ENCODE measurements at regions not wholly inside any gene's neighbourhood (a gene's known extent, or its start where the extent isn't known, plus 50 kb on each side); places are given as distances from the start of the nearest gene placed in this dataset.
"Not testable (repeated sequence)": the region's sequence is repeated elsewhere in the genome, so short reads cannot be mapped to it uniquely, and the experiment has no call there.

DNA sequence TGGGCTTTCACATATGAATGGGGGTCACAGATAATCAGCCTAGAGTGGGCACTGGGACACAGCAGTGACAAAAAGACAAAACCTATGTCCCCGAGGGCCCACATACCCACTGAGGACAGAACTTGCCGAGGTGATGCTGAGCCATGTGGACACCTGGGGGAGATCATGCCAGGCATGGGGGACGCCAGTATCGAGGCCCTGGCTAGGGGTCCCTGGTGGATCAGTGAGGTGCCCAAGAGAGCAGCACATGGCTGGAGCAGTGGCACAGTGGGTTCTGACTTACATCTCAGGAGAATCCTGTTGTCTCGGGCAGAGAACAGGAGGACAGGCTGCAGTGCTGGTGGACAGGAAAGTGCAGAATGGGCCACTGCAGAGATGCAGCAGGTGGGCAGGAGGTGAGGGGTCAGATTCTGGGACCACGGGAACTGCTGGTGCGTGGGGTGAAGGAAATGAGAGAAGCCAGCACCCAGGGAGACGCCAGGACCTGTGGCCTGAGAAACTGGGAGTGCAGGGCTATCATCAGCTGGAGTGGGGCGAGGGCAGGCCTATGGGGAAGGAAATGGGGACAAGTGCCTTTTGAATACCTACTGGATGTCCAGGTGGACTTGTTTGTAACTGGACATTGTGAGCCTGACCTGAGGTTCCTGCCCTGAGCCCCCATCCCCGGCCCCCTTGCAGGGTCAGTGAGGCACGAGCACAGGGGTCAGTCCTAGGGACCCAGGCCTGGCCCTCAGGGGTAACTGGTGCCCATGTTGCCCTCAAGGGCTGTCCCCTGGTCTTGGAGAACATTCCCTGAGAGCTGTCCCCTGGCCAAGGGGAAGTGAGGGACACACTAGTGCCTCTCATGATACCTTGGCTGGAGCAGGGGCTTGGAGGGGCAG lies 91.2 kb upstream of the RET start:
- intact Hi-C loops (cut with micrococcal nuclease), result no loop called here

DNA sequence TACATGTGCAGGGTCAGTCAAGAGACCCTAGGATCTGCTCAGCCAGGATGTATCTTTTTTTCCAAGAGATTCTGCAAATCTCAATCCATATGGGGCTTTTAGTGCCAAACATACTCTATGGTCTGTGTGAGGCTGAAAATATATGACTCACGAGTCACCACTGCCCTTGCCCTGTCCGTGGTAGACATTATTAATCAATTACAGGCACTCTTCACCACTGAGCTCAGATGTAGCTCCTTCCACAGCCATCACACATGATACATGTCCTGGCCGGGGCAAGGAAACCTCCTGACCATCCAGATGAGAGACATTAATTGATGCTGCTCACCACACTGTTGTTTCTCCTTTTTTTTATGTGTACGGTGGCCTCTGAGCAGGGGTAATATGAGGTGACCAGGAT lies 90.2 kb upstream of the RET start:
- intact Hi-C loops (cut with micrococcal nuclease), result no loop called here

DNA sequence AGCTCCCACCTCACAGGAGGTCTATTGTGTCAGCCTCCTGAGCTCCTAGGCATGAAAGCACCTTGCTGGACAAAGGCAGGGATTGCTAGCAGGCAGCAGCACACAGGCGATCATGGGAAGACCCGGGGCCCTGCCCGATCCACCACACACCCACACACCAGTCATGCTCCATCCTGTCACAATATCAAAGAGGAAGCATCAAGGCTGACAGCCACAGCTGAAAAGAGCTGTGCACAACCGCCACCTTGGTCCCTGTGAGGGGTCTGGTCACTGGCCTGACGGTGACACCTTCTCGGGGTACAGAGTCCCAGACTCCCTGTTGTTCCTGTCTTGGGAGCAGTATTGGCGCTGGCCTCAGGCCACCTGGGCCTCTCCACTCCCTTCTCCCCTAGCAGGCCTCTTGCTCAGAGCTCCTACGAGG lies 89.7 kb upstream of the RET start:
- intact Hi-C loops (cut with micrococcal nuclease), result no loop called here

DNA sequence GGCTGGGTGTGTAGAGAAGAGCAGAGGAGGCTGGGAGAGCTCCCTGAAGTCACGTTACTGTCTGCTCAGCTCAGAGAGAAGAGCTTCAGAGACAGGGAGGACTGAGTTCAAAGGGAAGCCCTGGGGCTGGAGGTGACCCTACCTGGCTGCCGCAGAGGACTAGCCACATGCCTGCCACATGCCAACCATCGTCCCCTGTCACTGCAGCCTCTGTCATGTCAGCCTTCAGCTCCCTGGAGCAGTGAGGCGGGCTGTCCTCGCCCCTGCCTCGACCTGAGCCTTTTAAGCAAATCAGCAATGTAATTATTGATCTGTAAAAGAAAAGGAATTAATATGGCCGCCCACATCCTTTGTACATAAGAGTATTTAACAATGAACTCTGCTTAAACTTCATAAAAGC lies 89.3 kb upstream of the RET start:
- intact Hi-C loops (cut with micrococcal nuclease), result no loop called here

DNA sequence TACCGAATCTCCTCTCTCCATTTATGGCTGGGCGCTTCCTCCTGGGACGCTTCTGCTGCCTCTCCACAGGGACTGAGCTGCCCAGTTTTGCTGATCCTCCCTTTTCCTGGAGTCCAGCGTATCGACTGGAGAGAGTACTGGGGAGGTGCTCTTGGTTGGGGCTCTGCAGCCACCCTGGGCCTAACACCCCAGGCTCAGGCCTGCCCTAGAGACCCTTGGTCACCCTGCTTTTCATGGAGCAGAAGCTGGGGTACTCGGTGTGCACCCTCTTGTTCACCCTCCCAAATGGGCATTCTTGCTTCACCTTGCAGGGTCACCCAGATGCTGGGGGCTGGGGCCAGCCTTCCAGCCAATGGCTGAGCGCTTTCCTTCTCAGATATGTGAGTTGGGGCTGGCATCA lies 88.8 kb upstream of the RET start:
- intact Hi-C loops (cut with micrococcal nuclease), result no loop called here

DNA sequence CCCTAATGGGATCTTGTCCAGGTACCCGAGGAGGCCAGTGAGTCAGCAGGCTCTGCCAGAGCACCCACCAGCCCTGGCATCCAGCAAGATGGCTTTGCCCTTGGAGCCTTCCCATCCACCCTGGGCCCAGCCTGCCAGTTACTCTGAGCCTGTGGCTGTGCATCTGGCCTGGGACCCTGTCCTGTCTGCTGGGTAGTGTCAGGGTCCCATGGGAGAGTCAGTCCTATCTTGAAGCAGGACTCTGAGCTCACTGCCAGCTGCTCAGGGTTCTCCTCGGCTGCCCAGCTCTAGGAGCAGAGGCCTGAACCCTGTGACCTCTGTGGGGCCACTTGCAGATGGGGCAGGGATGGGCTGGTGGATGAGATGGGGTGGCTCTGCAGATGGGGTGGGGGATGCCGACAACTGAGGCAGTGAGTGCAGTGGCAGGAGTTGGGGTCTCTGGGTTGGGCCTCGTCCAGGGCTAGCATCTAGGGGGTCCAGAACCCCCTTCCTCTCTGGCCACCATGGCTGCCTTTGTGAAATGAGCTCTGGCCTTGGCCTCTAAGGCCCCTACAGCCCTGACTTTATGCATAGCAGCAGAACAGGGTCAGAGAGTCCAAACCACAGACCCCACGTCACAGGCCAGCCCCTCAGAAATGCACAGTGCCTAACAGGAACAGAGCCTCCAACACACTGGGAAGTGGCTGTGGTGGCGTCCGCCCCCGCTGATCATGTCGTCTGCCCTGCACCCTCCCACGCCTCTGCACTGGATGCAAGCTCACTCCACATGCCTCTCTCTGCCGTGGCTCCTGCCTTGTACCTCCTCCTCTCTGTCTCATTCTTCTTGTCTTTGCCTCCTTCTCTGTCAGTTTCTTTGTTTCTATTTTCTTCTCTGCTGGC lies 88.1 kb upstream of the RET start:
- intact Hi-C loops (cut with micrococcal nuclease), result no loop called here

DNA sequence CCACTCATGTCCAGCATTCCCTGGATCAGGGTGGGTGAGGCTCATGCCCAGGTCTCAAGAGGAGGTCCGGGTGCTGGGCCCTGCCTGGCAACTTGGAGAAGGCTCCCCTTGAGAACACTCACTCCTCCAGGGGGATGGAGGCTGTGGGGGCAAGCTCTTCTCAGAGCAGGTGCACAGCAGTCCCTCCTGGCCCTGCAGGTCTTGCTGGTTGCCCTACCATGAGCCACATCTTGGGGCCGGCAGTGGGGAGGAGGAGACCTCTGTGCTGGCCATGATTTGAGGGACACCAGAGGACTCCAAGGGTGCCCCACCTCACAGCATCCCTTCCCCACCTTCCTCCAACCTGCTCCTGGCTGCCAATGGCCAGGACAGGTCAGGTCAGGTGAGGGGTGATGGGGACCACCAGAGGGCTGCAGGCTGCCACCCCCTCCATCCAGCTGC lies 87.4 kb upstream of the RET start:
- intact Hi-C loops (cut with micrococcal nuclease), result no loop called here

DNA sequence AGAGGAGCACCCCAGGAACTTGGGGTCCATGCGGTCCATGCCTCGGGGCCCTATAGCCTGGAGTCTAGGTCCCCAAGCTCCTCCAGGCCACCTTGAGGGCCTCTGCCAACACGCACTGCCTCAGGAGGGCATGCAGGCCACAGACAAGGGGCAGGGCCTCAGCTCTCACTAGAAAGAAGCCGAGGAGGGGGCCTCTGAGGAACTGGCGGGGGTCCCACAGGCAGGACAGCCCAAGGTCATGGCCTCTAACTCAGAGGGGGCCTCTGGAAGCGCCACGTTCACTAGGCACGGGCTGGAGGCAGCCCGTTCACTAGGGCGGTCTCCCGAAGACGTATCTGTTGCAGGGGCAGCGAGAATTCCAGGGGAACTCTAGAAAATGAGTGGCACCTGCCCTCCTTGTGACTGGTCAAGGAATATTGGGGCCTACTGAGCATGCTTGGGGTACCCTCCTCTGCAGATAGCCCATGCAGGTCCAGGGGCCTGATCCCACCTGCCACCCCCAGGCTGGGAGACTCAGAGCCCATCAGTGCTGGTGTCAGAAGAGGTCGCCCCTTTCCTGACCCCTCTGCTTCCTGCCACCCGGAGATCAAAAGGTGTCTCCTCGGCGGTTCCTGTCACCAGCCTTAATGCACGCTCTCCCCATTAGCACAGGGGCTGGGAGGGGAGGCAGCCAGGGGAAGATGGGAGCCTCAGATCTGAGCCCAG lies 86.7 kb upstream of the RET start:
- intact Hi-C loops (cut with micrococcal nuclease), result no loop called here

DNA sequence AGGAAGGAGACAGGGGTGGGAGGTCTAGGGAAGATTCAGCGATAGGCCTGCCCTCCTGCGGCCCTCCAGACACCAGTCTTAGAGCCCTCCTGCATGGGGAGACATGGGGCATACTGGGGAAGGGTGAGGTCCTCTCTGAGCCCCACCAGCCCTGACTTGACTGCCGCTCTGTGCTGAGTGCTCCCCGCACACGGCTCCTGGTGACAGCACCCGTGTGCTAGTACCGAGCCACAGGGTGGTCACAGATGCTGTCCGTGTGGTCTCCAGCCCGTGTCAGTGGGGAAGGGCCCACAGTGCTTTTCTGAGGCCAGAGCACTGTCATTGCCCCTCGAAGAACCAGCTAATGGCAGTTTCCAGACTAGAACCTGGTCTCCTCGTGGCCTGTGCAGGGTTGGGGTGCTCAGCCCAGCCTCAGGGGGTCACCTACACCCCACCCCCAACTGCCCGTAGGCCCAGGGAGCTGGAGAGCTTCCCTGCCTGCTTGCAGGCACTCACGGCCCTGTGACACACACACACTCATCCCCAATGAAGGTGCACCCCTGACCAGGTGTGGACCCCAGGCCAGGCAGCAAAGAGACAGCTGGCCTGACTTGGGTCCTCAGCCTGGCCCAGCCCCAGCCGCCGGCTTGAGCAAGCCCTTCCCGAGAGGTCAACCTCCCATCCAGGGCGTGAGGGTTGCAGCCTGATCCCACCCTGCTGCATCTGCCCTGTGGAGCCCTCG lies 86.0 kb upstream of the RET start:
- intact Hi-C loops (cut with micrococcal nuclease), result no loop called here

DNA sequence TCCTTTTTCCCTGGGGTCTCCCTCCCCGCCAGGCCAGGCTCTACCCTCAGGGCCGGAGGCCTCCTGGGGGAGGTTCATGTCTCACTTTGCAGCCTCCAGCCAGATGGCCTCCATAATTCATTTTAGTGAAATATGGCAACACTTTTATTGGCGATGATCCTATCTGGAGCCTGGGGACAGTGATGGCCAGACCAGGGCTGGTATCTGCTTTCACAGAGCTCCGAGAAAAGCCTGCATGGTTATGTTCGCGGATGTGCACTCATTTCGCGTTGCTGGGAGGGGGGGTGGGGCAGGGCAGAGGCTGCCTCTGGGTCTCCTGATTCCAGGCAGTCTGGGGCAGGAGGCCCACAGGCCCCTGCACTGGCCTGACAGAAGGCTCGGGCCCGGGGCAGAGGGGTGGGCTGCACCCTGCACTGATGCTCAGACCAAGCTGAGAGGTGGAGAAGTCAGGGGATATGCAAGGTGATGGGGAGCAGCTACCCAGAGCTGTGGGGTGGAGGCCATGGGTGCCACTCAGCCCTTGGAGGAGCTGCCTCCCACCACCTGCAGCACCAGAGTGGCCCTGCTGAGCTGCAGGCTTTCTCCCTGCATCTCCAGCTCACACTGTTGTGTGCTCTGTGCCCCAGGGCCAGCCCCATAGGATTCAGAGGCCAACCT lies 85.3 kb upstream of the RET start:
- intact Hi-C loops (cut with micrococcal nuclease), result no loop called here

DNA sequence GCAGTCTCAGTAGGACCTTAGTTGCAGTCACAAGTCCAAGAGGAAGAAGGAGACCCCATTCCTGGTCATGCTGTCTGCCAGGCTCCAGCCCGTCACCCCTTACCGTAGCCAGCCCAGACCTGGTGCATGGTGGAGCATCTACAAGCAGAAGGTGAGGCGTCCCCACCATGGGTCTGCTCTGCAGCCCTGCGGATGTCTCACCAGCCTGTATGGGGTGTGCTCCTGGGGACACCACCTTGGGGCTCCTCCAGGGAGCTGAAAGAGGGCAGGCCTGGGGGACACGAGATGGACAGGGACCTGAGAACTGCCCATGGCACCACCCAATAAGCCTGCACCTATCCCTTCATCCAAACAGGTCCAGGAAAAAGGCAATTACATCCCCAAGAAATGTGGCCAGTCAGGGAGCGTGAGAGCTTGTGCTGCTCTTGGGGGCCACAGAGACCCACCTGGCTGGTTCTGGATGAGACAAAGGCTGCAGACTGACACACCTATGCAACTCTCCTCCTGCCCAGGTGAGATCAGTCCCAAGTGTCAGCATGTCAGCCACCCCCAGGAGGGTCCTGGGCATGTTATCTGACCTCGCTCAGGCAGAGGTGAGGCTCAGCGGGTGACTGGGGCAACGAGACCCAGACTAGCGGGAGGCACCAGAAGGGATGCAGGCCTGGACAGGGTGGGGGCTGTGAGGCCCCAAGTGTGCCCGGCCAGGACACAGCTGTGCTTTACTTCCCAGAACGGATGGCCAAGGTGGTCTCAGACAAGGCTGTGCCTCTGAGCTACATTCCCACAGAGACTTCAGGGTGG lies 84.5 kb upstream of the RET start:
- intact Hi-C loops (cut with micrococcal nuclease), result no loop called here

DNA sequence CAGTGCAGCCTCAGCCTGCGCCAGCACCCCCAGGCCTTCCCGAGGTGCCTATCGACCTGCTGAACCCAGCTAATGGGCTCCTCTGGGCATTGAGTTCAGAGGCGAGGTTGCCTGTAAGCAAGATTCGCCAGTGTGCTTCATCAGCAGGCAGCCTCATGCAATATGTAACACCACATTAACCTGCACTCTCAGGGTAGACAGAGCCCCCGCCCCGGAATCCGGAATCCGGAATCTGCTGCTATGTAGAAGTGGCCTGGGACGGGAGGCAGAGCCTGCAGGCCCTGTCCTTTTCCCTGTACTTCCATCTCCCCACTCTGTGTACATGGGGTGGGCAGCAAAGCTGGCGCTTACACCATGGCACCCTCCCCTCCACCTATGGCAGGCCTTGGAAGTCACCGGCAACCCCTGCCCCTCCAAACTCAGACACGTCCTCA lies 83.9 kb upstream of the RET start:
- intact Hi-C loops (cut with micrococcal nuclease), result no loop called here

DNA sequence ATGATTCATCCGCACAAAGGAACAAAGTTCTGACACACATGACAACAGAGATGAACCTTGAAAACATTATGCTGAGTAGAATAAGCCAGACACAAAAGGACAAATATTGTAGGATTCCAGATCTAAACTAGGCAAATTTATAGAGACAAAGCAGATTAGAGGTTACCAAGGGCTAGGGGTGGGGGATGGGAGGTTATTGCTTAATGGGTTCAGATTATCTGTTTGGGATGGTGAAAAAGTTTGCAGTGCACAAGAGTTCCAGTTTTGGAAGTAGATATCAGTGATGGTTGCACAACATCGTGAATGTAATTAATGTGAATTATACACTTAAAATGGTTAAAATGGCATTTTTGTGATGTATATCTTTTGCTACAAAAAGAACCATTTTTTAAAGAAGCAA lies 82.0 kb upstream of the RET start:
- intact Hi-C loops (cut with micrococcal nuclease), result not testable (repeated sequence)

DNA sequence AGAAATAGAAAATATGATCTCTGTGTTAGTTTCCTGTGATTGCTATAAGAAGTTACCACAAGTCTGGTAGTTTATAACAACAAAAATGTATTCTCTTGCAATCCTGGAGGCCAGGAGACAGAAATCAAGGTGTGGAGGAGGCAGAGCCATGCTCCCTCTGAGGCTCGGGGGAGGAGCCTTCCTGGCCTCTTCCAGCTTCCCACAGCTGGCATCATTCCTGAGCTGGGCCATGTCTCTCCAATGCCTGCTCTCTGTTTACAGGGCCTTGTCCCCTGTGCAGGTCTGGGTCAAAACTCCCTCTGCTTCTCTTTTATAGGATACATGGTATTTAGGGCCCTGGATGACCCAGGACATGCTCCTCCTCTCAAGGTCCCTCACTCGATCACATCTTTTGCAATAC lies 81.3 kb upstream of the RET start:
- intact Hi-C loops (cut with micrococcal nuclease), result no loop called here

DNA sequence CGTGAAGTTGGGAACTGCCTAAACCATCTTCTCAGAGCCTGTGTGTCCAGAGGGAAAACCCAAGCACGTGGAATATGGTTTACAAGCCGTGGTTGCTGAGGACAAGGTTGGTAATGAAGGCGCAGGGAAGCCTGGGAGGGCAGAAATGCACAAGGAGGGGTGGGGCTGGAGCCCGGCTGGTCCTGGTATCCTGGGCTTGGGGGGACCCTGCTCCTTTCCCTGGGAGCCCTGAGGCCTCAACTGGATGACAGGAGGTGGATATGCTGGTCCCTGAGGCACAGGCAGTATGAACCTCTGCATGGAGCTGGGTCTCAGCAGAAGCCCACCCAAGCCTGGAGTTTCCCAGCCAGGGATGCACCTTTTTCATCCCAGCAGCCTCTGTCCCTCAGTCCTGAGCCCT lies 80.3 kb upstream of the RET start:
- intact Hi-C loops (cut with micrococcal nuclease), result no loop called here

DNA sequence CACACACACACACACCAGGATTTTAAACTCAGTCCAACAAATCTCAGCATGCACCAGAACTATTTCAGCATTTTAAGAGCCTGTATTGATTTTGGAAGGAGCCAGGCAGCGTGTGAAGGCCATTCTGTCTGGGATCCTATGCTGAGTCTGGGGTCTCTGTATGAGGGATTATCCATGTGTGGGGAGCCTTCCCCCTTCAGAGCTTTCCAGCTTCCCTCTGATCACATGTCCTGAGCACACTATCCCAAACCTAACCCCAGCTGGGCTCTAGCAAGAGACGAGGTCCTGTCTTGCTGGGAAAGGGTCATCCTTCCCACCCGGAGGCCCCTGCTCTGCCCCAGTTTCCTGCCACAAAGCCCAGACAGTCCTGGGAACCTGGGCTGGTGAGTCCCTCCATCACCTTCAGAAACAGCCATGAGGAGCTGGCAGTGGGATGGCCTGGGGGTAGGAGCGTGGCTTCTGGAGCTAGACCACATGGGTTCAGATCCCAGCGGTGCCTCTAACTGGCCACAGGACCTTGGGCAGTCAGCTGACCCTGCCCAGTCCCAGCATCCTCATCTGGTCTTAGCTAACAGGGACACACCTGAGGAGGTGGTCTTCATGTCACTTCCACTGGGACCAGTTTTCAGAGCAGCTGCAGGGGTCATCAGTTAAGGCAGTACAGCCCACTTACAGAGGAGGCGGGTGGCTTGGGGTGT lies 79.6 kb upstream of the RET start:
- intact Hi-C loops (cut with micrococcal nuclease), result no loop called here

DNA sequence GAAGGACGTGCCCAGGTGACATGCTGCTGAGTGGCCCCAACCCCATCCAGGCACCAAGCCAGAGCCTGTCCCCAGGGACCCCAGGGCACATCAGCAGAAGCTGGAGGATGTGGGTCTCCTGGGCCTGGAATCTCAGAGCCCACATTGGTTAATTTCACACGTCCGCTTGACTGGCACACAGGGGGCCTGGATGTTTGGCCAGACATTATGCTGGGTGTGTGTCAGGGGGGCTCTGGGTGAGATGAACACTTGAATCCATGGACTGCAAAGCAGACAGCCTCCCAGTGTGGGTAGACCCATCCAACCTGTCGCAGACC lies 79.1 kb upstream of the RET start:
- intact Hi-C loops (cut with micrococcal nuclease), result no loop called here

DNA sequence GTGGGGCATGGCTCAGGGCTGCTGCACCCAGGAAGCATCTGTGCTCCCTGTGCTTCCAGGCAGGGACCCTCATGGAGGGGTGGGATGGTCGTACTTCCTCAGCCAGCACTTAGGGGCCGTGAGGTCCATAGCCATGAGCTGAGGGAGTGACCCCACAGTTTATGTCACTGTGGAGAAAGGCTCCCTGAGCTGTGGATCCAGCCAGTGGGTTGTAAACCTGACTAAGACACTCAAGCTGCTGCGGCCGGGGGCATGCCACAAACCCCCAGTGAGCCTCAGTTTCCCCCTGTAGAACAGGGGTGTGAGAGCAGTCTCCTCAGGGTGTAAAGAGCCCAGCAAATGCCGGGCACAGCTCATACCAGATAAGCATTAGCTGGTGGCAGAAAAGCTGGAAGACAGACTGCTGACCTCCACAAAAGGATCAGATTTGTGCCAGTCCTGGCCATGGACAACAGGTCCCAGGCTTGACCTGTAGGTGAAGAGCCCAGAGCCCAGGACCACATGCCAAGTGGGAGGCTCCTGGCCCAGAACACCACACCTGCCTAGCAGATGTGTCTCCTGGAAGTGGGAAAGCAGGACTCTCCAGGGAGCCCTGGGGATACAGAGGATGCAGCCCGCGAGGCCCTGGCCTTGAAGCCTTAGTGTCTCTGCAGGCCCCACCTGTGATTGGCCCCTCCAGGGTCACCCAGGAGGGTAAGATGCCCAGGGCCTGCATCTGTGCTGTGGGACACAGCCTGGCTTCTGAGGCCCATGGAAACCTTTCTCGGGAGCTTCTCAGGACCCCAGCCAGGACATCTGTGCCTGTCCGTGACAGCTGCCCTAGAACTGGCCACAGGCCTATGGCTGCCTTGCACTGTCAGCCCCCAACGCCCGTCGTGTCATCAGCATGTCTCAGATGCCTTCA lies 78.1 kb upstream of the RET start:
- intact Hi-C loops (cut with micrococcal nuclease), result no loop called here
